GM12878 (cell line): ENCODE measurements at regions not wholly inside any gene's neighbourhood (a gene's known extent, or its start where the extent isn't known, plus 50 kb on each side); places are given as distances from the start of the nearest gene placed in this dataset.

Experiments
- ATAC-seq: fragments of 200-7000 bp; cut with Tn5 transposase; 3 replicates; pipeline ENCODE4 v1.9.1; 2020; ENCODE audit warnings: mild to moderate bottlenecking, moderate library complexity
- BruUV-seq: library from RNA; stranded (reverse); fragments of 400-500 nt; replicated peaks from 2 replicates; lab custom pipeline; 2021; lab: Mats Ljungman, UMichigan
- CTCF ChIA-PET: fragments of 300-600 bp; sonication (Branson Sonifier 250); formaldehyde crosslinking; extraction: SDS; loops from one replicate; lab custom pipeline; 2021; ENCODE audit warnings: inconsistent platforms; lab: Yijun Ruan, JAX
- POLR2A ChIA-PET: fragments of 350-600 bp; formaldehyde crosslinking; extraction: SDS; loops from one replicate; lab custom pipeline; 2021; ENCODE audit warnings: inconsistent platforms; lab: Charles Lee
- RAD21 ChIA-PET: fragments of 300-600 bp; sonication (Branson Sonifier 250); formaldehyde crosslinking; loops from one replicate; lab custom pipeline; 2023; ENCODE audit warnings: antibody characterized with exemption; ENCODE audit not compliant: unreplicated experiment; lab: Charles Lee
- SMC1A ChIA-PET: fragments of 300-600 bp; sonication (Branson Sonifier 250); formaldehyde crosslinking; loops from one replicate; lab custom pipeline; 2023; ENCODE audit not compliant: unreplicated experiment, uncharacterized antibody; lab: Charles Lee
- DNase-seq: peaks from one replicate; pipeline ENCODE4 v3.0.0-alpha.2; 2011; ENCODE audit warnings: low read depth, low spot score
- FAIRE-seq: peaks from 3 replicates; lab custom pipeline; 2011; peaks lifted over from hg19 to GRCh38; lab: Jason Lieb, UNC
- H2AFZ ChIP-seq: 2 replicates; pipeline ENCODE4 v1.6.0; 2011; ENCODE audit warnings: low read depth, low read length, control low read depth; ENCODE audit not compliant: control insufficient read depth
- H3K27ac ChIP-seq: 2 replicates; pipeline ENCODE4 v1.5.1; 2011; ENCODE audit warnings: control low read depth; ENCODE audit not compliant: control insufficient read depth, insufficient read depth
- H3K27me3 ChIP-seq, 2 experiments: replicated peaks in 1 of 2; 2 replicates each; pipeline versions ENCODE4 v1.6.0 to v1.6.1; 2011; ENCODE audit warnings: low read length in 1 of 2; ENCODE audit not compliant: control insufficient read depth in 2 of 2, insufficient read depth in 2 of 2
- H3K36me3 ChIP-seq, 2 experiments: 2 replicates each; pipeline ENCODE4 v1.5.1; 2011; ENCODE audit warnings: low read length in 1 of 2; ENCODE audit not compliant: control insufficient read depth in 2 of 2, insufficient read depth in 2 of 2
- H3K4me1 ChIP-seq: 2 replicates; pipeline ENCODE4 v1.6.1; 2011; ENCODE audit warnings: mild to moderate bottlenecking, low read length, moderate library complexity, mixed read lengths; ENCODE audit not compliant: control insufficient read depth, insufficient read depth
- H3K4me2 ChIP-seq: 2 replicates; pipeline ENCODE4 v1.6.0; 2011; ENCODE audit warnings: control low read depth; ENCODE audit not compliant: control insufficient read depth, insufficient read depth
- H3K4me3 ChIP-seq: fragments of 200-600 bp; sonication (generic); 2 replicates; pipeline ENCODE4 v1.5.1; 2016
- H3K79me2 ChIP-seq: 2 replicates; pipeline ENCODE4 v1.6.0; 2011; ENCODE audit warnings: low read length; ENCODE audit not compliant: control insufficient read depth, insufficient read depth
- H3K9ac ChIP-seq: 2 replicates; pipeline ENCODE4 v1.8.0; 2011; ENCODE audit warnings: low read length, control low read depth, mixed read lengths; ENCODE audit not compliant: control insufficient read depth, insufficient read depth
- H3K9me3 ChIP-seq: replicated peaks from 3 replicates; pipeline ENCODE4 v1.5.1; 2011; ENCODE audit warnings: mild to moderate bottlenecking, low read length; ENCODE audit not compliant: control insufficient read depth, insufficient read depth
- H4K20me1 ChIP-seq: 2 replicates; pipeline ENCODE4 v1.6.0; 2011; ENCODE audit not compliant: control insufficient read depth, insufficient read depth
- CUX1 ChIP-seq: IDR thresholded peaks from 2 replicates; pipeline ENCODE4 v1.6.1; 2012; ENCODE audit warnings: improper control_type of control experiment, low read depth, low read length; ENCODE audit not compliant: insufficient replicate concordance
- EED ChIP-seq: sonication (generic); IDR thresholded peaks from 2 replicates; pipeline ENCODE4 v1.6.1; 2016; ENCODE audit warnings: antibody characterized with exemption, low read depth
- JUNB ChIP-seq: IDR thresholded peaks from 2 replicates; pipeline ENCODE4 v1.6.1; 2016; ENCODE audit warnings: antibody characterized with exemption, mild to moderate bottlenecking
- KAT2A ChIP-seq: conservative IDR thresholded peaks from 2 replicates; pipeline ENCODE4 v1.6.1; 2011; ENCODE audit warnings: low read depth, low read length; ENCODE audit not compliant: control insufficient read depth
- MAX ChIP-seq: IDR thresholded peaks from 2 replicates; pipeline ENCODE4 v1.6.1; 2012; ENCODE audit warnings: low read depth, low read length, improper control_type of control experiment
- MEF2B ChIP-seq: fragments of 450-650 bp; IDR thresholded peaks from 2 replicates; pipeline ENCODE4 v1.6.1; 2018; ENCODE audit warnings: mild to moderate bottlenecking, moderate library complexity; ENCODE audit not compliant: partially characterized antibody, poor library complexity, severe bottlenecking
- MYB ChIP-seq: fragments of 150-350 bp; IDR thresholded peaks from 2 replicates; pipeline ENCODE4 v1.6.1; 2014; ENCODE audit warnings: mild to moderate bottlenecking, low read depth, low read length, borderline replicate concordance
- NR2F1 ChIP-seq: fragments of 450-650 bp; conservative IDR thresholded peaks from 2 replicates; pipeline ENCODE4 v1.6.1; 2017; ENCODE audit warnings: mild to moderate bottlenecking
- NRF1 ChIP-seq: conservative IDR thresholded peaks from 2 replicates; pipeline ENCODE4 v1.6.1; 2011; ENCODE audit warnings: mild to moderate bottlenecking, low read depth, low read length, improper control_type of control experiment
- POU2F2 ChIP-seq: IDR thresholded peaks from 3 replicates; pipeline ENCODE4 v1.6.1; 2011; ENCODE audit warnings: low read depth, mild to moderate bottlenecking, low read length, borderline replicate concordance
- SMC3 ChIP-seq: IDR thresholded peaks from 2 replicates; pipeline ENCODE4 v1.6.1; 2011; ENCODE audit warnings: low read length, improper control_type of control experiment, borderline replicate concordance
- STAT3 ChIP-seq: IDR thresholded peaks from 2 replicates; pipeline ENCODE4 v1.6.1; 2011; ENCODE audit warnings: low read depth, low read length, improper control_type of control experiment
- TARDBP ChIP-seq: IDR thresholded peaks from 2 replicates; pipeline ENCODE4 v1.6.1; 2016; ENCODE audit warnings: borderline replicate concordance
- ZNF207 ChIP-seq: fragments of 450-650 bp; IDR thresholded peaks from 2 replicates; pipeline ENCODE4 v1.6.1; 2014; ENCODE audit warnings: antibody characterized with exemption, mild to moderate bottlenecking, borderline replicate concordance
- ZNF217 ChIP-seq: fragments of 450-650 bp; IDR thresholded peaks from 2 replicates; pipeline ENCODE4 v1.6.1; 2017; ENCODE audit warnings: antibody characterized with exemption, mild to moderate bottlenecking
- ZNF24 ChIP-seq: fragments of 450-650 bp; IDR thresholded peaks from 2 replicates; pipeline ENCODE4 v1.6.1; 2017; ENCODE audit warnings: antibody characterized with exemption, mild to moderate bottlenecking
- WGBS: methylation state at CpG from one replicate; pipeline ENCODE4 v1.1.6; 2016; ENCODE audit warnings: low lambda C conversion rate; ENCODE audit not compliant: insufficient replicate concordance, insufficient coverage; ENCODE audit errors: missing lambda C conversion rate; 5-methylcytosine and 5-hydroxymethylcytosine counted together
- in situ Hi-C: fragments of 300-500 bp; cut with MboI; formaldehyde crosslinking; loops from 9 replicates; pipeline ENCODE4 v1.14.3; 2018; ENCODE audit warnings: mixed read lengths
- intact Hi-C: fragments of 100-400 bp; cut with micrococcal nuclease; formaldehyde crosslinking; loops from one replicate; pipeline ENCODE4 v1.14.2; 2022; ENCODE audit not compliant: unreplicated experiment
- TF ChIP-seq, protein P1 (sequence below): fragments of 450-650 bp; IDR thresholded peaks from 2 replicates; pipeline ENCODE4 v1.6.1; 2017; ENCODE audit warnings: antibody characterized with exemption, mild to moderate bottlenecking, moderate library complexity

- TF ChIP-seq CUX1 = no peak
These were observed 133.7 kb downstream of the BRMS1L start (continued) for GRCh38 chr14:35959835-35960234.

GRCh38 chr14:35958499-35958898 is 132.4 kb downstream of the BRMS1L start:
- no TSS peak for BruUV-seq
- ChIA-PET SMC1A (interaction anchor here (0.7 to 1.3 kb wide), 2 partner anchors 27 to 111 kb away, joined by 3 read pairs; no protein-coding TSS in a partner anchor), CTCF (no interaction called here), RAD21 (no interaction called here), POLR2A (no interaction called here)
- Histone ChIP-seq H3K4me2 (no peak overlapping the region), H3K9me3 (no peaks in the 10 kb centered on the region), H3K36me3 (no peaks in the 10 kb centered on the region), H3K4me3 (no peak overlapping the region), H3K79me2 (no peaks in the 10 kb centered on the region), H4K20me1 (no peaks in the 10 kb centered on the region), H3K9ac (no peak overlapping the region), H3K27ac (no peak overlapping the region), H3K4me1 (no peaks in the 10 kb centered on the region), H2AFZ (no peak overlapping the region), H3K27me3 (no peaks in the 10 kb centered on the region)
- DNase-seq = no peak
- no peak for ATAC-seq
- intact Hi-C loops = no loop called here
- no peak for FAIRE-seq
- 74% methylated on average over 4 of the region's 4 CpGs for WGBS
- in situ Hi-C loops = no loop called here
- TF ChIP-seq EED (no peak), MEF2B (no peak), SMC3 (no peak), ZNF207 (no peak), TARDBP (no peak), JUNB (no peak), MYB (no peak), POU2F2 (no peak), NR2F1 (no peak), ZNF217 (no peak), MAX (no peak), KAT2A (no peak), ZNF24 (no peak), NRF1 (no peak), STAT3 (no peak)
- TF ChIP-seq, protein P1, sequence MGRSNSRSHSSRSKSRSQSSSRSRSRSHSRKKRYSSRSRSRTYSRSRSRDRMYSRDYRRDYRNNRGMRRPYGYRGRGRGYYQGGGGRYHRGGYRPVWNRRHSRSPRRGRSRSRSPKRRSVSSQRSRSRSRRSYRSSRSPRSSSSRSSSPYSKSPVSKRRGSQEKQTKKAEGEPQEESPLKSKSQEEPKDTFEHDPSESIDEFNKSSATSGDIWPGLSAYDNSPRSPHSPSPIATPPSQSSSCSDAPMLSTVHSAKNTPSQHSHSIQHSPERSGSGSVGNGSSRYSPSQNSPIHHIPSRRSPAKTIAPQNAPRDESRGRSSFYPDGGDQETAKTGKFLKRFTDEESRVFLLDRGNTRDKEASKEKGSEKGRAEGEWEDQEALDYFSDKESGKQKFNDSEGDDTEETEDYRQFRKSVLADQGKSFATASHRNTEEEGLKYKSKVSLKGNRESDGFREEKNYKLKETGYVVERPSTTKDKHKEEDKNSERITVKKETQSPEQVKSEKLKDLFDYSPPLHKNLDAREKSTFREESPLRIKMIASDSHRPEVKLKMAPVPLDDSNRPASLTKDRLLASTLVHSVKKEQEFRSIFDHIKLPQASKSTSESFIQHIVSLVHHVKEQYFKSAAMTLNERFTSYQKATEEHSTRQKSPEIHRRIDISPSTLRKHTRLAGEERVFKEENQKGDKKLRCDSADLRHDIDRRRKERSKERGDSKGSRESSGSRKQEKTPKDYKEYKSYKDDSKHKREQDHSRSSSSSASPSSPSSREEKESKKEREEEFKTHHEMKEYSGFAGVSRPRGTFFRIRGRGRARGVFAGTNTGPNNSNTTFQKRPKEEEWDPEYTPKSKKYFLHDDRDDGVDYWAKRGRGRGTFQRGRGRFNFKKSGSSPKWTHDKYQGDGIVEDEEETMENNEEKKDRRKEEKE = no peak
